Vagina (tissue), 2 donors: ENCODE measurements at regions not wholly inside any gene's neighbourhood (a gene's known extent, or its start where the extent isn't known, plus 50 kb on each side); places are given as distances from the start of the nearest gene placed in this dataset.
"Not testable (repeated sequence)": the region's sequence is repeated elsewhere in the genome, so short reads cannot be mapped to it uniquely, and the experiment has no call there.

Experiments used
- DNase-seq, 2 donors: peaks; one replicate each; pipeline ENCODE4 v3.0.0-alpha.2; 2017; ENCODE audit errors: extremely low spot score in 2 of 2
- H3K27ac ChIP-seq: fragments of 200-600 bp; sonication (generic); one replicate; pipeline ENCODE4 v1.5.1; 2019
- H3K27me3 ChIP-seq: fragments of 200-600 bp; sonication (generic); one replicate; pipeline ENCODE4 v1.5.1; 2019
- H3K36me3 ChIP-seq, 2 donors: fragments of 200-600 bp; sonication (generic); one replicate each; pipeline ENCODE4 v1.5.1; 2017 to 2019
- H3K4me1 ChIP-seq: fragments of 200-600 bp; sonication (generic); one replicate; pipeline ENCODE4 v1.5.1; 2019
- H3K4me3 ChIP-seq, 2 donors: fragments of 200-600 bp; sonication (generic); 1 replicate in 1 of 2; 2 replicates in 1 of 2; pipeline ENCODE4 v1.5.1; 2016 to 2019
- H3K9me3 ChIP-seq: fragments of 200-600 bp; sonication (generic); one replicate; pipeline ENCODE4 v1.5.1; 2019
- CTCF ChIP-seq, 3 experiments: fragments of 450-650 bp in 2 of 3; fragments of 200-600 bp in 1 of 3; sonication (generic) in 1 of 3; IDR thresholded peaks; one replicate each; pipeline ENCODE4 v1.5.1; 2017 to 2019; ENCODE audit warnings: antibody characterized with exemption in 3 of 3, mild to moderate bottlenecking in 2 of 3, moderate library complexity in 2 of 3
- POLR2A ChIP-seq, 2 donors: fragments of 450-650 bp; IDR thresholded peaks; one replicate each; pipeline ENCODE4 v1.6.1; 2017; ENCODE audit warnings: antibody characterized with exemption in 2 of 2, mild to moderate bottlenecking in 2 of 2, moderate library complexity in 2 of 2
- POLR2AphosphoS5 ChIP-seq, 2 donors: sonication (generic); formaldehyde crosslinking; IDR thresholded peaks; one replicate each; pipeline ENCODE4 v1.9.0; 2017; ENCODE audit warnings: antibody characterized with exemption in 2 of 2, mild to moderate bottlenecking in 2 of 2, low read depth in 1 of 2; ENCODE audit not compliant: insufficient read depth in 1 of 2
- intact Hi-C: fragments of 100-400 bp; cut with DNase I; formaldehyde crosslinking; loops from one replicate; pipeline ENCODE4 v1.15.1; 2023

GRCh38 chr13:44797685-44798084 is 191.6 kb downstream of the NUFIP1 start:
- Histone ChIP-seq H3K27ac (no peak overlapping the region), H3K4me1 (peaks cover 4% of the 10 kb centered on the region), H3K9me3 (no peaks in the 10 kb centered on the region), H3K36me3 (no peaks in the 10 kb centered on the region), H3K4me3 (no peak overlapping the region), H3K27me3 (no peaks in the 10 kb centered on the region)
- TF ChIP-seq POLR2AphosphoS5 (IDR thresholded peaks at IDR 0.05; ENCODE audit: insufficient read depth in 1 of 2, low read depth in 1 of 2) (no peak), POLR2A (IDR thresholded peaks at IDR 0.05) (no peak), CTCF (IDR thresholded peaks at IDR 0.05) (no peak)
- intact Hi-C loops = no loop called here
- no peak for DNase-seq

GRCh38 chr13:44796597-44797490 is 192.4 kb downstream of the NUFIP1 start:
- Histone ChIP-seq H3K36me3 (no peaks in the 10 kb centered on the region), H3K4me1 (peaks cover 4% of the 10 kb centered on the region), H3K9me3 (no peaks in the 10 kb centered on the region), H3K27me3 (no peaks in the 10 kb centered on the region), H3K4me3 (no peak overlapping the region), H3K27ac (no peak overlapping the region)
- intact Hi-C loops = no loop called here
- no peak for TF ChIP-seq POLR2AphosphoS5 (IDR thresholded peaks at IDR 0.05; ENCODE audit: insufficient read depth in 1 of 2, low read depth in 1 of 2)
- no peak for TF ChIP-seq POLR2A (IDR thresholded peaks at IDR 0.05)
- TF ChIP-seq CTCF (IDR thresholded peaks at IDR 0.05) = no peak
- DNase-seq = no peak

- H3K4me3 ChIP-seq, H3K27me3 ChIP-seq, H3K27ac ChIP-seq, H3K4me1 ChIP-seq, intact Hi-C loops, H3K9me3 ChIP-seq, H3K36me3 ChIP-seq, DNase-seq: not testable (repeated sequence)
- peak in 1 of 2 donors; percentile 7 for TF ChIP-seq POLR2AphosphoS5 (IDR thresholded peaks at IDR 0.05; ENCODE audit: insufficient read depth in 1 of 2, low read depth in 1 of 2)
These were observed 193.2 kb downstream of the NUFIP1 start for GRCh38 chr13:44796039-44796438.

- intact Hi-C loops = no loop called here
- TF ChIP-seq CTCF (IDR thresholded peaks at IDR 0.05) (no peak), POLR2A (IDR thresholded peaks at IDR 0.05) (no peak), POLR2AphosphoS5 (IDR thresholded peaks at IDR 0.05; ENCODE audit: insufficient read depth in 1 of 2, low read depth in 1 of 2) (no peak)
- Histone ChIP-seq H3K4me3 (no peak overlapping the region), H3K9me3 (no peaks in the 10 kb centered on the region), H3K27ac (no peak overlapping the region), H3K4me1 (peaks cover 4% of the 10 kb centered on the region), H3K36me3 (no peaks in the 10 kb centered on the region), H3K27me3 (no peaks in the 10 kb centered on the region)
- DNase-seq = no peak
These were observed 194.1 kb downstream of the NUFIP1 start for GRCh38 chr13:44795176-44795575.

GRCh38 chr13:44792096-44792495 is 197.2 kb downstream of the NUFIP1 start:
- Histone ChIP-seq H3K27ac (no peak overlapping the region), H3K4me3 (no peak overlapping the region), H3K4me1 (peaks cover 4% of the 10 kb centered on the region), H3K27me3 (no peaks in the 10 kb centered on the region), H3K36me3 (no peaks in the 10 kb centered on the region), H3K9me3 (no peaks in the 10 kb centered on the region)
- no peak for DNase-seq
- intact Hi-C loops = no loop called here
- TF ChIP-seq POLR2AphosphoS5 (IDR thresholded peaks at IDR 0.05; ENCODE audit: insufficient read depth in 1 of 2, low read depth in 1 of 2) = no peak
- no peak for TF ChIP-seq POLR2A (IDR thresholded peaks at IDR 0.05)
- TF ChIP-seq CTCF (IDR thresholded peaks at IDR 0.05) = no peak
